IPS-NIHi7 (cell line): ENCODE measurements at regions not wholly inside any gene's neighbourhood (a gene's known extent, or its start where the extent isn't known, plus 50 kb on each side); places are given as distances from the start of the nearest gene placed in this dataset.

ENCODE experiments used
- DNase-seq: peaks from one replicate; pipeline ENCODE4 v3.0.0; 2012; ENCODE audit warnings: mixed read lengths; ENCODE audit errors: extremely low spot score

- DNase-seq: no peak
These were observed 653.0 kb downstream of the DIPK2A start for GRCh38 chr3:144624656-144625055.

- DNase-seq: no peak
These were observed 655.2 kb downstream of the DIPK2A start for GRCh38 chr3:144626835-144627234.

- DNase-seq: no peak
These were observed 657.8 kb downstream of the DIPK2A start for GRCh38 chr3:144629381-144629780.

- peak; percentile 54 for DNase-seq
These were observed 665.2 kb downstream of the DIPK2A start for GRCh38 chr3:144636833-144637232.

GRCh38 chr3:144638009-144638408, 666.4 kb downstream of the DIPK2A start:
- DNase-seq: no peak

- DNase-seq: no peak
These were observed 672.2 kb downstream of the DIPK2A start for GRCh38 chr3:144643771-144644198.

- no peak for DNase-seq
These were observed 673.7 kb downstream of the DIPK2A start for GRCh38 chr3:144645300-144645699.

GRCh38 chr3:144650380-144650779, 678.8 kb downstream of the DIPK2A start:
- DNase-seq: no peak

- no peak for DNase-seq
These were observed 681.0 kb downstream of the DIPK2A start for GRCh38 chr3:144652573-144652972.

GRCh38 chr3:144655423-144655822, 683.8 kb downstream of the DIPK2A start:
- no peak for DNase-seq

- no peak for DNase-seq
These were observed 688.6 kb downstream of the DIPK2A start for GRCh38 chr3:144660186-144660585.

- no peak for DNase-seq
These were observed 691.1 kb downstream of the DIPK2A start for GRCh38 chr3:144662729-144663128.

- no peak for DNase-seq
These were observed 692.1 kb downstream of the DIPK2A start for GRCh38 chr3:144663456-144664436.

- no peak for DNase-seq
These were observed 694.0 kb downstream of the DIPK2A start for GRCh38 chr3:144665567-144666053.

GRCh38 chr3:144670571-144670970, 698.9 kb downstream of the DIPK2A start:
- DNase-seq: no peak

GRCh38 chr3:144677103-144677502, 705.5 kb downstream of the DIPK2A start:
- DNase-seq: no peak

GRCh38 chr3:144683065-144683464, 711.4 kb downstream of the DIPK2A start:
- no peak for DNase-seq

- peak; percentile 31 for DNase-seq
These were observed 716.2 kb downstream of the DIPK2A start for GRCh38 chr3:144687862-144688261.

GRCh38 chr3:144692488-144692887, 720.9 kb downstream of the DIPK2A start:
- DNase-seq: no peak

- no peak for DNase-seq
These were observed 736.8 kb downstream of the DIPK2A start for GRCh38 chr3:144708437-144708836.

GRCh38 chr3:144737281-144737680, 765.7 kb downstream of the DIPK2A start:
- DNase-seq: no peak

GRCh38 chr3:144743225-144743668, 771.6 kb downstream of the DIPK2A start:
- DNase-seq: no peak

- DNase-seq: no peak
These were observed 772.9 kb downstream of the DIPK2A start for GRCh38 chr3:144744473-144744872.
